NCI-H2196 treated with DMSO at 0.1 percent for 48 hours (cell line): ENCODE measurements at regions not wholly inside any gene's neighbourhood (a gene's known extent, or its start where the extent isn't known, plus 50 kb on each side); places are given as distances from the start of the nearest gene placed in this dataset.

Experiments used
- DNase-seq: peaks from one replicate; lab custom pipeline; 2025; ENCODE audit not compliant: unreplicated experiment; lab: John Stamatoyannopoulos, UW

DNA sequence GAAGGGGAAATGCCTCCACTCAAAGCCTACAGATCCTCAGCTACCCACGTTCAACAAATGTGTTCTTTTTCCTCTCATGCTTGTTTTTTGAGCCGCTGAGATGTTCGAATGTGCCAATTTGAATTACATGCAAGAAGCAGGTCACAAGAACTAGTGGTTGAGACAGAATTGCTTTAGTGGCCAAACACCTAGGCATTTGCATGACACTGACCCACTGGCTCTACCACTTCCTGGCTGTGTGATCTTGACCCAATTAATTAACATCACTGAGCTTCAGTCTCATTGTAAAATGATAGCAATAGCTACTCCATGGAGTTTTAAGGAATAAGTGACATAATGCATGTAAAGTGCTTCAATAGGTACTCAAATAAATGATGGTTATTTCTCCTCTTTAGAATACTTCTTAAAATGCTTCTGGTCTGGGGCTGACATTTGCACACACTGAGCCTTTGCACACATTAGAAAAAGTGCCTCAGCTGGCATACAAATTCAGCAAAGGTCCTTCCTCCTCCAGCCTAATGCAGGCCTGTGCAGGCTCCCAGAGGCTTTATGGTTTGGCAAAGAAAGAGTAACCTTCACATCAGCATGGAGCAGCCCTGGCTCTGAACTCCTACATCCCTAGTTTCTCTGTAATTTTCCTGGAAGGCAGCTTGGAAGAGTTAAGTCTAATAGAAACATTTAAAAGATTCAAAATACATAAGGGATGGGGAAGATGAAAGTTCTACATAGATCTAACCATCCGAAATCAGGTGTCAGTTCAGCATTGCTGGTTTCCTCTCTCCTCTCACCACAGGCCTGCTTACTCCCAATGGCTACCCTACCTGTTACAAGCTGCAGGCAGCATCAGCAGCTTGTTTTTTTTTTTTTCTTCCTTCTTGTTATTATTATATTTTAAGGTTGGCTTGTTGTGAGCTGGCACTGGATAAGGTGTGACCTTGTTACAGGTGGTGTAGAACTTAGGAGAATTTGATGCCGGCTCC is 107.4 kb downstream of the TBX19 start:
- DNase-seq = no peak

GRCh38 chr1:168386949-168387586 is 106.4 kb downstream of the TBX19 start:
- no peak for DNase-seq

DNA sequence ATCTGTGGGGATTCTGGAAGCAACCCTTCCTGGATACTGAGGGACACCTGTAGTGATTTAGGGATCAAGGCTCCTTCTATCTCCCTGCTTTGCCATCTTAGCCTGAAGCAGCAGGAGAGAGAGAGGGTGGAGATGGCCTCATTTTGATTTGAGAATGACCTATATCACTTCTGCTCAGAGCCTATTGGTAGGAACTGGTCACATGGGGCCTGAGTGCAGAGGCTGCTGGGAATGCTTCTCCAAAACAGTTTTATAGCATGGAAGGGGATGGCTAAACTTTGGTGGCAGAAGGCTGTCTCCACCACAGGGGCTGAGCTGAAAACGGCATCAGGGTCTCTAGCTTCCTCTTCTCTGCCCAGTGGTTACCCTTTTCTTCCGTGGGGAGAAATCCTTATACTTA is 105.8 kb downstream of the TBX19 start:
- no peak for DNase-seq

DNA sequence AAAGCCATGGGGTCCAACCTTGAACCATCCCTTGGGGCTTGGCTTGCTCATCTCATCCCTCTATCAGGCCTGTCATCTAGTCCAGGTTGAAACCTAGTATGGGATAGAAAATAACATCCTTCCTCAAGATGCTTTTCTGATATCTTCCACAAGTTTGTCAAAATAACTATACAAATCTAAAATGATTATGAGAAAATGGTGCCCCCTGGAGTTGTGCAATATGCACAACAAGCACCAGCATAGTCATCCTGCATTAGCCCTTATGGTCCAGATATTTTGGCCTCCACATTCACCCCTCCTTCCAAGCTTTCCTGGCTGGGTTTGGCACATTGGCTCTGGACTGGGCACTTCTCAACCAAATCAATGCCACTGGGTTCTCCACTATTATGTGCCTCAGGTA is 101.2 kb downstream of the TBX19 start:
- DNase-seq = no peak

- no peak for DNase-seq
Measured at GRCh38 chr1:168380945-168381344, 100.3 kb downstream of the TBX19 start.

DNA sequence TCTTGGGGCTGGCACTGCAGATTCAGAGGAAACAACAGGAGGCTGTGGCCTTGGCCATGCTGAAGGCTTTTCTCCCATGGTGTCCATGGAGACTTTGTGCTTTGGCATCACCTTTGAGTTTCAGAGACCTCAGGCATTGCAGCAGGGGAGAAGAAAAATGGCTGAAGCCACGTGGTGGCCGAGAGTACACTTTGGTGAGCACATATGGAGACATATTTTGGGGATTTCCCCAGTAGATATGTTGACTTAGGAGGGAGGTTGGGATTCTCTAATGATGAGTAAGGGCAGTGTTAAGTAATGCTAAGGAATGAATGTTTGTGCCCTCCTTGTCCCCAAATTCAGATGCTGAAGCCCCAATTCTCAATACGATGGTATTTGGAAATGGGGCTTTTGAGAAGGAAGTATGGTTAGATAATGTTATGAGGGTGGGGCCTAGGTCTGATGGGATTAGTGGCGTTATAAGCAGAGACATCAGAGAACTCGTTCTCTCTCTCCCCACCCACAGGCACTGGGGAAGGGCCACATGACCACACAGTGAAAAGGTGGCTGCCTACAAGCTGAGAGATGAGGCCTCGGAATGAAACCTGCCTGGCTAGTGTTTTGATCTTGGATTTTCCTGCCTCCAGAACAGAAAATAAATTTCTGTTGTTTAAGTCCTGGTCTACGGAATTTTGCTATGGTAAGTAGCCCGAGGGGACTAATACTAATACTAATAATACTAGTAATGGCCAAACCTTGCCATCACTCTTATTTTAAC is 98.6 kb downstream of the TBX19 start:
- no peak for DNase-seq

DNA sequence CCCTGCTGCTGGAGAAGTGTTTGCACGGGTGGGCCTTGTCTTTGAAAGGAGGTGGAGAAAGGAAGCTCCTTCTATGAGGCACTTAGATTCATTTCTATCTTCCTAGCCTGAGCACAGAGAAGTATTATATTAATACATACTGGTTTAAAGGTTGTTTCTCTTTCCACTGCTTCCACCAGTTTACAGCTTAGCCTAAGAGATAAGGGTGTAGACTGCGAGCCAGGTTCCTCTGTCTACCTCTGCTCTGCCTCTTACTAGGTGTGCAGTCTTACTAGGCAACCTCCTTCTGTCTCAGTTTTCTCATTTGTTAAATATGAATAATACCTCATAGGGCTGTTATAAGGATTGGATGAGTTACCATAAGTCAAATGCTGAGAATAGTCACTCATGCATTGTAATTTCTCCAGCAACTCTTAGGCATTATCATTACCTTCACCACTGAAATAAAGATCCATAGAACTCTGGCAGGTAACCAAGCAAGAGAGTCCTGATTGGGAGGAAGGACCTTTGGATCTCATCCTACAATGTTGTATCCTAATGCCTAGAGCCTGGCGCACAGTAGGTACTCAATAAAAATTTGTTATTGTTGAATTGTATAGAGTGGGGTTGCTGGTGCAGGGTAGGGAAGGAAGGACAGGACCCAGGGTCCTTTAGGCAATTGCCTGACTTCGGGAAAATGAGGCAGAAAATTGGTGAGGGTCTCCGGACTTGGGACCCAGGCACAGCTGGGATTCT is 95.1 kb downstream of the TBX19 start:
- no peak for DNase-seq

GRCh38 chr1:168374566-168374965 is 93.9 kb downstream of the TBX19 start:
- no peak for DNase-seq

DNA sequence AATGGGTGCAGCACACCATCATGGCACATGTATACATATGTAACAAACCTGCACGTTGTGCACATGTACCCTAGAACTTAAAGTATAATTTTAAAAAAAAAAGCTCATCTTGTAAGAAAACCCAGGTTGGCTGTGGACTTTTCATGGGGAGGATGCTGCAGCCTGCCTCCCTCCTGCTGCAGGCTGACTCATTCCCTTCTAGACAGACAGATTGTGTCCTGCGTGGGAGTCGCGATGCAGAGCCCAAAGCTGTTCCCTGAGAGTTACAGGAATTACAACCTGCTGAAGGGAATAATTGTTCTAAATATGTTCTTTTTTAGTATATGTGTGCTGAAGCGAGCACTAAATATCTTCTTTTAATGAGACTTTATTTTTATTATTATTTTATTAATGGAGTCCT is 93.2 kb downstream of the TBX19 start:
- no peak for DNase-seq

DNA sequence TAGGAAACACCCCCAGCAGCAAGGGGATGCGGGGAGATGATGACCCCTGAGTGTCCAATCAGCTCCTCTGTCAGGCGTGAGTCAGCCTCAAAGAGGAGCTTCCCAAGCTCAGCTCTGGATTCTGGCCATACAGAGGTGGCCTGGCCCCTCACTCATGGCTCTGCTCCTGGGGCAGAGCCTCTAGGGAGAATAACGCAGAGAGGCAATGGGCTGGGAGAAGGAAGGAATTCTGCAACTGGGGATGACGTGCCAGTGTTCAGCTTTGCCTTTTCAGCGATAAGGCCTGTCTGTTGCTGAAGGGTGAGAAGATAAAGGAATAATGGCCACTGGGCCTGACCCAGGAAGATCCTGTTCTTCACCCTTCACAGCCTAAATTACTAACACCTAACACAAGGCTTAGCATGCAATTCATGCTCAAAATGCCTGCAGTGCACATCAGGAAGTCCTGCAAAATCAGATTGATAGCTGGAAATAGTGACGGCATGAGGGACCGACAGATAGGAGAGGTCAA is 92.2 kb downstream of the TBX19 start:
- no peak for DNase-seq

- no peak for DNase-seq
Measured at GRCh38 chr1:168372307-168372706, 91.6 kb downstream of the TBX19 start.

- DNase-seq = no peak
Measured at GRCh38 chr1:168371477-168371876, 90.8 kb downstream of the TBX19 start.

- no peak for DNase-seq
Measured at GRCh38 chr1:168370586-168370985, 89.9 kb downstream of the TBX19 start.

DNA sequence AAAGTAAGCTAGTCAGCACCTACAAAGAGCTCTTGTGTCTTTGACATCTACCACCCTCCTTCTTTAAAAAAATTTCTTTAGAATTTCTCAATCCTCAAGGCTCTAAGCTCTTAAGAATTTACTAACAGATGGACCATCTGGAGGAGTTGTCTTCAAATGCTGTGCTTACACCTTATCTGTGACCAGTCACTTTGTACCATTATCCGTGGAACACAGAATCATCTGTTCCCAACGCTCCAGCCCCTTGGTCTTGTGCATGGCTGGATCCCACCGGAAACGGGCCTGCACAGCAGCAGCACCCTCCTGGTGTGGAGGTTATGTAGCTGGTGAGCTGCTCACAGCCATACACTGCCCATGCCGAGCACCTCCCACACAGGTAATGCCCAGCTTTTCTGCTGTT is 89.0 kb downstream of the TBX19 start:
- DNase-seq = no peak

- no peak for DNase-seq
Measured at GRCh38 chr1:168368131-168368530, 87.5 kb downstream of the TBX19 start.

GRCh38 chr1:168365719-168366479 is 85.2 kb downstream of the TBX19 start:
- DNase-seq = no peak
